HCT116 (cell line): ENCODE measurements at regions not wholly inside any gene's neighbourhood (a gene's known extent, or its start where the extent isn't known, plus 50 kb on each side); places are given as distances from the start of the nearest gene placed in this dataset.

Experiments used
- ATAC-seq: fragments of 200-7000 bp; cut with Tn5 transposase; 2 replicates; pipeline ENCODE4 v1.9.1; 2020; ENCODE audit warnings: mild to moderate bottlenecking, moderate library complexity
- BruUV-seq: library from RNA; stranded (reverse); fragments of 400-500 nt; replicated peaks from 2 replicates; lab custom pipeline; 2021; lab: Mats Ljungman, UMichigan
- CTCF ChIA-PET: fragments of 300-600 bp; sonication (Branson Sonifier 250); formaldehyde crosslinking; loops from one replicate; lab custom pipeline; 2021; ENCODE audit warnings: antibody characterized with exemption; lab: Charles Lee
- POLR2A ChIA-PET: fragments of 300-600, 350-600 bp; sonication (Branson Sonifier 250); formaldehyde crosslinking; loops from one replicate; lab custom pipeline; 2021; ENCODE audit warnings: antibody characterized with exemption; lab: Charles Lee
- RAD21 ChIA-PET, 2 experiments: fragments of 300-600 bp; sonication (Branson Sonifier 250); formaldehyde crosslinking; loops; one replicate each; lab custom pipeline; 2023; ENCODE audit warnings: low total read pairs in 2 of 2; ENCODE audit not compliant: uncharacterized antibody in 2 of 2, unreplicated experiment in 2 of 2, low non-redundant PET in 1 of 2; lab: Charles Lee
- DNase-seq: peaks from one replicate; pipeline ENCODE4 v3.0.0-alpha.2; 2010; ENCODE audit warnings: low read depth, low spot score
- H2AFZ ChIP-seq: fragments of 200-600 bp; shearing (Covaris generic), sonication (generic); 2 replicates; pipeline ENCODE4 v1.6.1; 2017; ENCODE audit warnings: low read depth, mixed run types, mixed read lengths, antibody characterized with exemption, low read length; ENCODE audit not compliant: poor library complexity, severe bottlenecking
- H3K27ac ChIP-seq: 2 replicates; pipeline ENCODE4 v1.5.1; 2012; ENCODE audit warnings: low read depth, low read length
- H3K27me3 ChIP-seq: fragments of 200-600 bp; sonication (generic); 2 replicates; pipeline ENCODE4 v1.6.1; 2016; ENCODE audit warnings: mixed run types, low read length, mixed read lengths; ENCODE audit not compliant: insufficient read depth
- H3K36me3 ChIP-seq, 2 experiments: fragments of 200-500 bp in 1 of 2; fragments of 200-600 bp in 1 of 2; sonication (Bioruptor generic) in 1 of 2; sonication (generic) in 1 of 2; 2 replicates each; pipeline versions ENCODE4 v1.5.1 to v1.6.1; 2014 to 2016; ENCODE audit warnings: low read length in 2 of 2, inconsistent platforms in 1 of 2, mixed read lengths in 1 of 2, mixed run types in 1 of 2; ENCODE audit not compliant: insufficient read depth in 2 of 2, control insufficient read depth in 1 of 2
- H3K4me1 ChIP-seq, 2 experiments: fragments of 200-600 bp in 1 of 2; sonication (generic) in 1 of 2; 2 replicates each; pipeline versions ENCODE4 v1.5.1 to v1.6.1; 2012 to 2017; ENCODE audit warnings: low read length in 2 of 2, inconsistent platforms in 1 of 2, mild to moderate bottlenecking in 1 of 2, mixed read lengths in 1 of 2, mixed run types in 1 of 2, moderate library complexity in 1 of 2; ENCODE audit not compliant: insufficient read depth in 2 of 2, control insufficient read depth in 1 of 2
- H3K4me2 ChIP-seq: fragments of 200-600 bp; sonication (generic); 2 replicates; pipeline ENCODE4 v1.6.1; 2017; ENCODE audit warnings: mixed run types, low read length, mixed read lengths
- H3K4me3 ChIP-seq, 2 experiments: fragments of 200-600 bp in 1 of 2; sonication (generic) in 1 of 2; replicated peaks in 1 of 2; 2 replicates each; pipeline ENCODE4 v1.5.1; 2011 to 2016; ENCODE audit warnings: low read length in 2 of 2, control low read depth in 1 of 2, low read depth in 1 of 2, mild to moderate bottlenecking in 1 of 2, mixed read lengths in 1 of 2, mixed run types in 1 of 2
- H3K79me2 ChIP-seq: fragments of 200-600 bp; sonication (generic); 2 replicates; pipeline ENCODE4 v1.6.1; 2017; ENCODE audit warnings: mild to moderate bottlenecking, mixed run types, low read length, moderate library complexity, mixed read lengths; ENCODE audit not compliant: insufficient read depth
- H3K9ac ChIP-seq: fragments of 200-600 bp; sonication (generic); 2 replicates; pipeline ENCODE4 v1.6.1; 2016; ENCODE audit warnings: low read length, mixed read lengths
- H3K9me2 ChIP-seq: fragments of 200-600 bp; sonication (generic), shearing (Covaris generic); 2 replicates; pipeline ENCODE4 v1.6.1; 2017; ENCODE audit warnings: mixed run types, mild to moderate bottlenecking, moderate library complexity; ENCODE audit not compliant: insufficient read depth
- H3K9me3 ChIP-seq, 2 experiments: fragments of 200-500 bp in 1 of 2; fragments of 200-600 bp in 1 of 2; sonication (Bioruptor generic) in 1 of 2; sonication (generic) in 1 of 2; 2 replicates each; pipeline ENCODE4 v1.6.1; 2014 to 2017; ENCODE audit warnings: low read length in 2 of 2, mixed read lengths in 2 of 2, inconsistent platforms in 1 of 2, low read depth in 1 of 2, mild to moderate bottlenecking in 1 of 2, mixed run types in 1 of 2, moderate library complexity in 1 of 2; ENCODE audit not compliant: control insufficient read depth in 1 of 2, insufficient read depth in 1 of 2
- H4K20me1 ChIP-seq: fragments of 200-600 bp; sonication (generic), shearing (Covaris generic); 2 replicates; pipeline ENCODE4 v1.6.1; 2017; ENCODE audit warnings: mixed run types, mild to moderate bottlenecking, moderate library complexity; ENCODE audit not compliant: insufficient read depth
- CBX3 ChIP-seq: IDR thresholded peaks from 2 replicates; pipeline ENCODE4 v1.6.1; 2012; ENCODE audit warnings: low read depth
- CEBPB ChIP-seq: IDR thresholded peaks from 2 replicates; pipeline ENCODE4 v1.6.1; 2012; ENCODE audit warnings: low read depth
- CTCF ChIP-seq, 3 experiments: fragments of 200-600 bp in 1 of 3; sonication (generic) in 1 of 3; IDR thresholded peaks in 2 of 3; conservative IDR thresholded peaks in 1 of 3; 2 replicates each; pipeline ENCODE4 v1.5.1; 2012 to 2017; ENCODE audit warnings: low read depth in 2 of 3, low read length in 2 of 3, antibody characterized with exemption in 1 of 3, borderline replicate concordance in 1 of 3, control low read depth in 1 of 3, mild to moderate bottlenecking in 1 of 3, mixed read lengths in 1 of 3, mixed run types in 1 of 3, moderate library complexity in 1 of 3; ENCODE audit not compliant: insufficient read depth in 1 of 3
- EGR1 ChIP-seq: IDR thresholded peaks from 2 replicates; pipeline ENCODE4 v1.6.1; 2012; ENCODE audit warnings: low read depth
- ELF1 ChIP-seq: IDR thresholded peaks from 2 replicates; pipeline ENCODE4 v1.6.1; 2012; ENCODE audit warnings: low read depth, borderline replicate concordance
- EZH2phosphoT487 ChIP-seq: fragments of 200-600 bp; IDR thresholded peaks from 2 replicates; pipeline ENCODE4 v1.6.1; 2018; ENCODE audit warnings: antibody characterized with exemption, borderline replicate concordance
- FOSL1 ChIP-seq: IDR thresholded peaks from 2 replicates; pipeline ENCODE4 v1.6.1; 2012; ENCODE audit warnings: low read depth
- JUND ChIP-seq: IDR thresholded peaks from 2 replicates; pipeline ENCODE4 v1.6.1; 2012
- POLR2A ChIP-seq: IDR thresholded peaks from 2 replicates; pipeline ENCODE4 v1.7.0; 2011; ENCODE audit warnings: borderline replicate concordance; ENCODE audit not compliant: insufficient read depth, insufficient read length; ENCODE audit errors: extremely low read depth
- POLR2AphosphoS5 ChIP-seq: IDR thresholded peaks from 2 replicates; pipeline ENCODE4 v1.6.1; 2011; ENCODE audit warnings: mild to moderate bottlenecking, low read depth, low read length, moderate library complexity
- SIN3A ChIP-seq: IDR thresholded peaks from 2 replicates; pipeline ENCODE4 v1.6.1; 2012; ENCODE audit warnings: low read depth
- SP1 ChIP-seq: IDR thresholded peaks from 2 replicates; pipeline ENCODE4 v1.6.1; 2012; ENCODE audit warnings: low read depth
- ZNF274 ChIP-seq: fragments of 200-500 bp; sonication (Bioruptor generic); IDR thresholded peaks from 2 replicates; pipeline ENCODE4 v1.6.1; 2014; ENCODE audit warnings: mild to moderate bottlenecking, low read depth, low read length, inconsistent platforms
- intact Hi-C: fragments of 100-400 bp; cut with micrococcal nuclease; formaldehyde crosslinking; loops from 2 replicates; pipeline ENCODE4 v1.10.0; 2022
- TF ChIP-seq, protein P1 (sequence below): IDR thresholded peaks from 2 replicates; pipeline ENCODE4 v1.6.1; 2012
- TF ChIP-seq, protein P2 (sequence below): IDR thresholded peaks from 2 replicates; pipeline ENCODE4 v1.6.1; 2011; ENCODE audit warnings: mild to moderate bottlenecking, low read length, moderate library complexity; ENCODE audit not compliant: insufficient replicate concordance; ENCODE audit errors: extremely low read depth

DNA sequence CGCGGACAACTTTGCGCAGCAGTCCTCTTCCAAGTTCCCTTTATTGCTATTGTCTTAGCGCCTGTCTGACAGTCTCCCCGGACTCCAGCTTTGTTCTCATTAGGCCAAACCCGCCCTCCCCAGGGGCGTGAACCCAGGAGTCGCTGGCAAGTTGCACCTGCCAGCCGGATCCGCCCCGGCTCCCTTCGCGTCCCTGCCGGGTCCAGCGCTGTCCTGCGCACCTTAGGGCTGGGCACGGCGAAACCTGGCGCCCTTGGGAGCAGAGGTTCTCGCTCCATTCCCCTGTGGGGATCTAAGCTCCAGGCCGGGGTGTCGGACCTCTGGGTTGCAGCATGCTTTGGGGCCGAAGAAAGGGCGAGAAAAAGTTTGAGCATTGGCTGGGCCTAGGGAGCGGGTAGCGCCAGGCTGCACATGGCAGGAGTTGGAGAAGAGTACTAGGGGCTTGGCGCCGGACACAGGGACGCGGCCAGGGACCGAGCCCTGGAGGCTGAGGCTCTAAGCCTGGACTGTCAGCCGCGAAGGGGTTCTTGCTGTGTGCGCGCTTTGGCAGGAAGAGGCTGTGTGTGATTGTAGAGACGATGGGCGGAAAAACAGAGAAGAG lies 335.1 kb upstream of the THRB start:
- no TSS peak for BruUV-seq
- ATAC-seq (no peak), DNase-seq (no peak)
- peaks cover 8% of the 10 kb centered on the region; the same call in 1 of the 2 replicates for H3K27me3 ChIP-seq
- no peaks in the 10 kb centered on the region for H4K20me1 ChIP-seq
- H3K9me2 ChIP-seq: no peaks in the 10 kb centered on the region
- no peak overlapping the region for H3K4me3 ChIP-seq
- no peak overlapping the region for H2AFZ ChIP-seq
- CTCF ChIA-PET: no interaction called here
- H3K9ac ChIP-seq: no peak overlapping the region
- H3K27ac ChIP-seq: no peak overlapping the region
- H3K4me2 ChIP-seq: no peak overlapping the region
- H3K4me1 ChIP-seq: no peaks in the 10 kb centered on the region
- intact Hi-C loops: no loop called here
- RAD21 ChIA-PET: no interaction called here
- H3K79me2 ChIP-seq: no peaks in the 10 kb centered on the region
- POLR2A ChIA-PET: no interaction called here
- TF ChIP-seq ZNF274 (no peak), CBX3 (no peak), CTCF (IDR thresholded peaks at IDR 0.05 in 2 of 3, conservative IDR thresholded peaks at IDR 0.05 in 1 of 3; ENCODE audit: borderline replicate concordance in 1 of 3, insufficient read depth in 1 of 3, low read depth in 2 of 3, low read length in 2 of 3) (no peak), CEBPB (no peak), FOSL1 (no peak), SP1 (no peak), POLR2AphosphoS5 (no peak), SIN3A (no peak), ELF1 (no peak), JUND (no peak), EGR1 (no peak), EZH2phosphoT487 (no peak), POLR2A (no peak)
- TF ChIP-seq, protein P1, sequence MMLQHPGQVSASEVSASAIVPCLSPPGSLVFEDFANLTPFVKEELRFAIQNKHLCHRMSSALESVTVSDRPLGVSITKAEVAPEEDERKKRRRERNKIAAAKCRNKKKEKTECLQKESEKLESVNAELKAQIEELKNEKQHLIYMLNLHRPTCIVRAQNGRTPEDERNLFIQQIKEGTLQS: no peak
- TF ChIP-seq, protein P2, sequence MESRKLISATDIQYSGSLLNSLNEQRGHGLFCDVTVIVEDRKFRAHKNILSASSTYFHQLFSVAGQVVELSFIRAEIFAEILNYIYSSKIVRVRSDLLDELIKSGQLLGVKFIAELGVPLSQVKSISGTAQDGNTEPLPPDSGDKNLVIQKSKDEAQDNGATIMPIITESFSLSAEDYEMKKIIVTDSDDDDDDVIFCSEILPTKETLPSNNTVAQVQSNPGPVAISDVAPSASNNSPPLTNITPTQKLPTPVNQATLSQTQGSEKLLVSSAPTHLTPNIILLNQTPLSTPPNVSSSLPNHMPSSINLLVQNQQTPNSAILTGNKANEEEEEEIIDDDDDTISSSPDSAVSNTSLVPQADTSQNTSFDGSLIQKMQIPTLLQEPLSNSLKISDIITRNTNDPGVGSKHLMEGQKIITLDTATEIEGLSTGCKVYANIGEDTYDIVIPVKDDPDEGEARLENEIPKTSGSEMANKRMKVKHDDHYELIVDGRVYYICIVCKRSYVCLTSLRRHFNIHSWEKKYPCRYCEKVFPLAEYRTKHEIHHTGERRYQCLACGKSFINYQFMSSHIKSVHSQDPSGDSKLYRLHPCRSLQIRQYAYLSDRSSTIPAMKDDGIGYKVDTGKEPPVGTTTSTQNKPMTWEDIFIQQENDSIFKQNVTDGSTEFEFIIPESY: no peak
- H3K9me3 ChIP-seq: no peaks in the 10 kb centered on the region
- H3K36me3 ChIP-seq: no peaks in the 10 kb centered on the region
